ENCODE measurements at regions not wholly inside any gene's neighbourhood (a gene's known extent, or its start where the extent isn't known, plus 50 kb on each side); places are given as distances from the start of the nearest gene placed in this dataset.

DNA sequence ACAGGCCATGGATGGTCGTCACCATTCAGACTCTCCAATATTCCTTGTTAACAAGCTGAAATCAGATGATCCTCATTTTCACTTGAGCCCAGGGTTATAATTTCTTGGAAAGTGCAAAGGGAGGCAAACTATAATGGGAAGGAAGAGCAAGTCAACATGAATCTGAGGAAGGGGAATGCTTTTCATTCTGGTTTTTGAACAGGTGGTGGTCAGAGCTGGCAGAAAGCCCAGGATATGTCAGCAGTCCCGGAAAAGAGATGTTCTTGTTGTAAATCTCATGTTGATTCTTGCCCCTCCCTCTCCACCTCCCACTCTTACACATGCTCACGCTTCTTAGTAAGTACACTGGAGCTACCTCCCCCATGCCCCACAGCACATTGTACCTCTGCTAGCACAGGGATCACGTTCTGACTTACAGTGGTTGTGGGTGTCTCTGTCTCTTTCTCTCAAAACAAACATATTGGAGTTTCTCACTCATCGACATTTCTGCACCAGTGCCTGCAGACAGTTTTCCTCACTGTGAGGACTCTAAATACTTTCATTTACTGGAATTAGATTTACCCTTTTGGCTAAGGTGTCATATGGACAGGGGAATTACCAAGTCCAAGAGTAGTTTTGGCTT is 77.6 kb downstream of the XCL2 start (continued):
- TF ChIP-seq CHD4 (IDR thresholded peaks at IDR 0.05) (no peak), SIN3A (IDR thresholded peaks at IDR 0.05; ENCODE audit: low read depth, low read length) (no peak), RAD51 (IDR thresholded peaks at IDR 0.05) (peak; percentile 27; the same call in 1 of the 2 replicates), WRNIP1 (IDR thresholded peaks at IDR 0.05; ENCODE audit: borderline replicate concordance, low read depth, low read length) (0 out of 2 replicates have a peak, but pooled peaks have one; percentile 48), SUZ12 (IDR thresholded peaks at IDR 0.05; ENCODE audit: unreplicated experiment) (no peak), ZZZ3 (IDR thresholded peaks at IDR 0.05; ENCODE audit: control insufficient read depth, insufficient read length, low read depth) (no peak), TARDBP (IDR thresholded peaks at IDR 0.05; ENCODE audit: borderline replicate concordance) (no peak), HDAC2 (IDR thresholded peaks at IDR 0.05) (no peak), SREBF1 (IDR thresholded peaks at IDR 0.05; ENCODE audit: low read length) (no peak), RBBP5 (conservative IDR thresholded peaks at IDR 0.05) (no peak), KAT2A (conservative IDR thresholded peaks at IDR 0.05; ENCODE audit: control insufficient read depth, low read depth, low read length) (no peak), BMI1 (IDR thresholded peaks at IDR 0.05; ENCODE audit: borderline replicate concordance) (no peak), ZNF274 (IDR thresholded peaks at IDR 0.05; ENCODE audit: insufficient read depth, insufficient read length) (no peak)
- TF ChIP-seq, protein P1, sequence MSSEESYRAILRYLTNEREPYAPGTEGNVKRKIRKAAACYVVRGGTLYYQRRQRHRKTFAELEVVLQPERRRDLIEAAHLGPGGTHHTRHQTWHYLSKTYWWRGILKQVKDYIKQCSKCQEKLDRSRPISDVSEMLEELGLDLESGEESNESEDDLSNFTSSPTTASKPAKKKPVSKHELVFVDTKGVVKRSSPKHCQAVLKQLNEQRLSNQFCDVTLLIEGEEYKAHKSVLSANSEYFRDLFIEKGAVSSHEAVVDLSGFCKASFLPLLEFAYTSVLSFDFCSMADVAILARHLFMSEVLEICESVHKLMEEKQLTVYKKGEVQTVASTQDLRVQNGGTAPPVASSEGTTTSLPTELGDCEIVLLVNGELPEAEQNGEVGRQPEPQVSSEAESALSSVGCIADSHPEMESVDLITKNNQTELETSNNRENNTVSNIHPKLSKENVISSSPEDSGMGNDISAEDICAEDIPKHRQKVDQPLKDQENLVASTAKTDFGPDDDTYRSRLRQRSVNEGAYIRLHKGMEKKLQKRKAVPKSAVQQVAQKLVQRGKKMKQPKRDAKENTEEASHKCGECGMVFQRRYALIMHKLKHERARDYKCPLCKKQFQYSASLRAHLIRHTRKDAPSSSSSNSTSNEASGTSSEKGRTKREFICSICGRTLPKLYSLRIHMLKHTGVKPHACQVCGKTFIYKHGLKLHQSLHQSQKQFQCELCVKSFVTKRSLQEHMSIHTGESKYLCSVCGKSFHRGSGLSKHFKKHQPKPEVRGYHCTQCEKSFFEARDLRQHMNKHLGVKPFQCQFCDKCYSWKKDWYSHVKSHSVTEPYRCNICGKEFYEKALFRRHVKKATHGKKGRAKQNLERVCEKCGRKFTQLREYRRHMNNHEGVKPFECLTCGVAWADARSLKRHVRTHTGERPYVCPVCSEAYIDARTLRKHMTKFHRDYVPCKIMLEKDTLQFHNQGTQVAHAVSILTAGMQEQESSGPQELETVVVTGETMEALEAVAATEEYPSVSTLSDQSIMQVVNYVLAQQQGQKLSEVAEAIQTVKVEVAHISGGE (CRISPR knock-in tag; IDR thresholded peaks at IDR 0.05), result no peak
- TF ChIP-seq, protein P2, sequence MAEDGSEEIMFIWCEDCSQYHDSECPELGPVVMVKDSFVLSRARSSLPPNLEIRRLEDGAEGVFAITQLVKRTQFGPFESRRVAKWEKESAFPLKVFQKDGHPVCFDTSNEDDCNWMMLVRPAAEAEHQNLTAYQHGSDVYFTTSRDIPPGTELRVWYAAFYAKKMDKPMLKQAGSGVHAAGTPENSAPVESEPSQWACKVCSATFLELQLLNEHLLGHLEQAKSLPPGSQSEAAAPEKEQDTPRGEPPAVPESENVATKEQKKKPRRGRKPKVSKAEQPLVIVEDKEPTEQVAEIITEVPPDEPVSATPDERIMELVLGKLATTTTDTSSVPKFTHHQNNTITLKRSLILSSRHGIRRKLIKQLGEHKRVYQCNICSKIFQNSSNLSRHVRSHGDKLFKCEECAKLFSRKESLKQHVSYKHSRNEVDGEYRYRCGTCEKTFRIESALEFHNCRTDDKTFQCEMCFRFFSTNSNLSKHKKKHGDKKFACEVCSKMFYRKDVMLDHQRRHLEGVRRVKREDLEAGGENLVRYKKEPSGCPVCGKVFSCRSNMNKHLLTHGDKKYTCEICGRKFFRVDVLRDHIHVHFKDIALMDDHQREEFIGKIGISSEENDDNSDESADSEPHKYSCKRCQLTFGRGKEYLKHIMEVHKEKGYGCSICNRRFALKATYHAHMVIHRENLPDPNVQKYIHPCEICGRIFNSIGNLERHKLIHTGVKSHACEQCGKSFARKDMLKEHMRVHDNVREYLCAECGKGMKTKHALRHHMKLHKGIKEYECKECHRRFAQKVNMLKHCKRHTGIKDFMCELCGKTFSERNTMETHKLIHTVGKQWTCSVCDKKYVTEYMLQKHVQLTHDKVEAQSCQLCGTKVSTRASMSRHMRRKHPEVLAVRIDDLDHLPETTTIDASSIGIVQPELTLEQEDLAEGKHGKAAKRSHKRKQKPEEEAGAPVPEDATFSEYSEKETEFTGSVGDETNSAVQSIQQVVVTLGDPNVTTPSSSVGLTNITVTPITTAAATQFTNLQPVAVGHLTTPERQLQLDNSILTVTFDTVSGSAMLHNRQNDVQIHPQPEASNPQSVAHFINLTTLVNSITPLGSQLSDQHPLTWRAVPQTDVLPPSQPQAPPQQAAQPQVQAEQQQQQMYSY (CRISPR knock-in tag; IDR thresholded peaks at IDR 0.05), result no peak
- TF ChIP-seq, protein P3, sequence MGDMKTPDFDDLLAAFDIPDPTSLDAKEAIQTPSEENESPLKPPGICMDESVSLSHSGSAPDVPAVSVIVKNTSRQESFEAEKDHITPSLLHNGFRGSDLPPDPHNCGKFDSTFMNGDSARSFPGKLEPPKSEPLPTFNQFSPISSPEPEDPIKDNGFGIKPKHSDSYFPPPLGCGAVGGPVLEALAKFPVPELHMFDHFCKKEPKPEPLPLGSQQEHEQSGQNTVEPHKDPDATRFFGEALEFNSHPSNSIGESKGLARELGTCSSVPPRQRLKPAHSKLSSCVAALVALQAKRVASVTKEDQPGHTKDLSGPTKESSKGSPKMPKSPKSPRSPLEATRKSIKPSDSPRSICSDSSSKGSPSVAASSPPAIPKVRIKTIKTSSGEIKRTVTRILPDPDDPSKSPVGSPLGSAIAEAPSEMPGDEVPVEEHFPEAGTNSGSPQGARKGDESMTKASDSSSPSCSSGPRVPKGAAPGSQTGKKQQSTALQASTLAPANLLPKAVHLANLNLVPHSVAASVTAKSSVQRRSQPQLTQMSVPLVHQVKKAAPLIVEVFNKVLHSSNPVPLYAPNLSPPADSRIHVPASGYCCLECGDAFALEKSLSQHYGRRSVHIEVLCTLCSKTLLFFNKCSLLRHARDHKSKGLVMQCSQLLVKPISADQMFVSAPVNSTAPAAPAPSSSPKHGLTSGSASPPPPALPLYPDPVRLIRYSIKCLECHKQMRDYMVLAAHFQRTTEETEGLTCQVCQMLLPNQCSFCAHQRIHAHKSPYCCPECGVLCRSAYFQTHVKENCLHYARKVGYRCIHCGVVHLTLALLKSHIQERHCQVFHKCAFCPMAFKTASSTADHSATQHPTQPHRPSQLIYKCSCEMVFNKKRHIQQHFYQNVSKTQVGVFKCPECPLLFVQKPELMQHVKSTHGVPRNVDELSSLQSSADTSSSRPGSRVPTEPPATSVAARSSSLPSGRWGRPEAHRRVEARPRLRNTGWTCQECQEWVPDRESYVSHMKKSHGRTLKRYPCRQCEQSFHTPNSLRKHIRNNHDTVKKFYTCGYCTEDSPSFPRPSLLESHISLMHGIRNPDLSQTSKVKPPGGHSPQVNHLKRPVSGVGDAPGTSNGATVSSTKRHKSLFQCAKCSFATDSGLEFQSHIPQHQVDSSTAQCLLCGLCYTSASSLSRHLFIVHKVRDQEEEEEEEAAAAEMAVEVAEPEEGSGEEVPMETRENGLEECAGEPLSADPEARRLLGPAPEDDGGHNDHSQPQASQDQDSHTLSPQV (IDR thresholded peaks at IDR 0.05), result no peak
- TF ChIP-seq, protein P4, sequence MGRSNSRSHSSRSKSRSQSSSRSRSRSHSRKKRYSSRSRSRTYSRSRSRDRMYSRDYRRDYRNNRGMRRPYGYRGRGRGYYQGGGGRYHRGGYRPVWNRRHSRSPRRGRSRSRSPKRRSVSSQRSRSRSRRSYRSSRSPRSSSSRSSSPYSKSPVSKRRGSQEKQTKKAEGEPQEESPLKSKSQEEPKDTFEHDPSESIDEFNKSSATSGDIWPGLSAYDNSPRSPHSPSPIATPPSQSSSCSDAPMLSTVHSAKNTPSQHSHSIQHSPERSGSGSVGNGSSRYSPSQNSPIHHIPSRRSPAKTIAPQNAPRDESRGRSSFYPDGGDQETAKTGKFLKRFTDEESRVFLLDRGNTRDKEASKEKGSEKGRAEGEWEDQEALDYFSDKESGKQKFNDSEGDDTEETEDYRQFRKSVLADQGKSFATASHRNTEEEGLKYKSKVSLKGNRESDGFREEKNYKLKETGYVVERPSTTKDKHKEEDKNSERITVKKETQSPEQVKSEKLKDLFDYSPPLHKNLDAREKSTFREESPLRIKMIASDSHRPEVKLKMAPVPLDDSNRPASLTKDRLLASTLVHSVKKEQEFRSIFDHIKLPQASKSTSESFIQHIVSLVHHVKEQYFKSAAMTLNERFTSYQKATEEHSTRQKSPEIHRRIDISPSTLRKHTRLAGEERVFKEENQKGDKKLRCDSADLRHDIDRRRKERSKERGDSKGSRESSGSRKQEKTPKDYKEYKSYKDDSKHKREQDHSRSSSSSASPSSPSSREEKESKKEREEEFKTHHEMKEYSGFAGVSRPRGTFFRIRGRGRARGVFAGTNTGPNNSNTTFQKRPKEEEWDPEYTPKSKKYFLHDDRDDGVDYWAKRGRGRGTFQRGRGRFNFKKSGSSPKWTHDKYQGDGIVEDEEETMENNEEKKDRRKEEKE (IDR thresholded peaks at IDR 0.05), result no peak

Measured in GM12878 (cell line).